WTC11 (cell line): ENCODE measurements at regions not wholly inside any gene's neighbourhood (a gene's known extent, or its start where the extent isn't known, plus 50 kb on each side); places are given as distances from the start of the nearest gene placed in this dataset.

Source experiments
- ATAC-seq: fragments of 200-7000 bp; cut with Tn5 transposase; 2 replicates; pipeline ENCODE4 v1.10.0; 2021; ENCODE audit warnings: mild to moderate bottlenecking, moderate library complexity
- CTCF ChIA-PET: fragments of 300-600 bp; sonication (Branson Sonifier 250); formaldehyde crosslinking; loops from one replicate; lab custom pipeline; 2021; ENCODE audit warnings: antibody characterized with exemption; lab: Charles Lee
- POLR2A ChIA-PET: fragments of 350-600 bp; sonication (Branson Sonifier 250); formaldehyde crosslinking; loops from one replicate; lab custom pipeline; 2021; ENCODE audit warnings: antibody characterized with exemption; lab: Charles Lee
- DNase-seq: peaks from one replicate; pipeline ENCODE4 v3.0.0; 2021; ENCODE audit warnings: low spot score
- H3K27ac Mint-ChIP-seq: 2 replicates; pipeline ENCODE4 v1.8.0; 2021; ENCODE audit warnings: mixed read lengths
- H3K27me3 Mint-ChIP-seq: 2 replicates; pipeline ENCODE4 v1.8.0; 2021; ENCODE audit warnings: low read depth, mild to moderate bottlenecking, moderate library complexity, mixed read lengths
- H3K36me3 Mint-ChIP-seq: 2 replicates; pipeline ENCODE4 v1.8.0; 2021; ENCODE audit warnings: mixed read lengths
- H3K4me1 Mint-ChIP-seq: 2 replicates; pipeline ENCODE4 v1.8.0; 2022; ENCODE audit warnings: mixed read lengths
- H3K4me3 Mint-ChIP-seq: 2 replicates; pipeline ENCODE4 v1.8.0; 2021; ENCODE audit warnings: mild to moderate bottlenecking, moderate library complexity, mixed read lengths
- H3K9me3 Mint-ChIP-seq: 2 replicates; pipeline ENCODE4 v1.8.0; 2021; ENCODE audit warnings: mixed read lengths
- ELF4 ChIP-seq: sonication (generic); formaldehyde crosslinking; IDR thresholded peaks from 2 replicates; pipeline ENCODE4 v1.8.1; 2022; ENCODE audit warnings: low read depth, mild to moderate bottlenecking, moderate library complexity, missing genetic modification reagents
- EMX1 ChIP-seq: fragments of 250-450 bp; sonication (Bioruptor Pico); IDR thresholded peaks from 2 replicates; pipeline ENCODE4 v1.8.0; 2021; ENCODE audit warnings: mild to moderate bottlenecking
- ERG ChIP-seq: fragments of 250-450 bp; sonication (Bioruptor Pico); IDR thresholded peaks from 2 replicates; pipeline ENCODE4 v1.8.0; 2021; ENCODE audit warnings: mild to moderate bottlenecking
- FOXK1 ChIP-seq: sonication (generic); formaldehyde crosslinking; IDR thresholded peaks from 2 replicates; pipeline ENCODE4 v1.8.0; 2022; ENCODE audit warnings: mild to moderate bottlenecking, moderate library complexity, missing genetic modification reagents
- GRHL2 ChIP-seq: fragments of 250-450 bp; sonication (Bioruptor Pico); IDR thresholded peaks from 2 replicates; pipeline ENCODE4 v1.8.0; 2022; ENCODE audit warnings: mild to moderate bottlenecking, moderate library complexity; ENCODE audit not compliant: insufficient replicate concordance, severe bottlenecking
- IRF2 ChIP-seq: sonication (generic); formaldehyde crosslinking; IDR thresholded peaks from 2 replicates; pipeline ENCODE4 v1.8.0; 2022; ENCODE audit warnings: low read depth, missing genetic modification reagents, borderline replicate concordance
- MYBL2 ChIP-seq: sonication (generic); formaldehyde crosslinking; IDR thresholded peaks from 2 replicates; pipeline ENCODE4 v1.8.1; 2023; ENCODE audit warnings: mild to moderate bottlenecking, moderate library complexity, missing genetic modification reagents
- NR1H2 ChIP-seq: sonication (generic); formaldehyde crosslinking; IDR thresholded peaks from 2 replicates; pipeline ENCODE4 v1.9.0; 2021; ENCODE audit warnings: mild to moderate bottlenecking, moderate library complexity, missing genetic modification reagents
- NR2C2 ChIP-seq: sonication (generic); formaldehyde crosslinking; IDR thresholded peaks from 2 replicates; pipeline ENCODE4 v1.8.0; 2022; ENCODE audit warnings: mild to moderate bottlenecking, missing genetic modification reagents
- OVOL2 ChIP-seq: fragments of 250-450 bp; sonication (Bioruptor Pico); IDR thresholded peaks from 2 replicates; pipeline ENCODE4 v1.9.0; 2021; ENCODE audit warnings: mild to moderate bottlenecking, borderline replicate concordance
- RORB ChIP-seq: fragments of 250-450 bp; sonication (Bioruptor Pico); IDR thresholded peaks from 2 replicates; pipeline ENCODE4 v1.9.0; 2021; ENCODE audit warnings: mild to moderate bottlenecking
- USF1 ChIP-seq: sonication (generic); formaldehyde crosslinking; IDR thresholded peaks from 2 replicates; pipeline ENCODE4 v1.8.0; 2022; ENCODE audit warnings: mild to moderate bottlenecking, missing genetic modification reagents
- ZNF671 ChIP-seq: fragments of 250-450 bp; sonication (Bioruptor Pico); IDR thresholded peaks from 2 replicates; pipeline ENCODE4 v1.8.0; 2021; ENCODE audit warnings: mild to moderate bottlenecking
- TF ChIP-seq, protein P1 (sequence below): sonication (generic); formaldehyde crosslinking; IDR thresholded peaks from 2 replicates; pipeline ENCODE4 v1.8.0; 2022; ENCODE audit warnings: mild to moderate bottlenecking, missing genetic modification reagents
- TF ChIP-seq, protein P2 (sequence below): fragments of 250-450 bp; sonication (Bioruptor Pico); IDR thresholded peaks from 2 replicates; pipeline ENCODE4 v1.9.0; 2021; ENCODE audit warnings: mild to moderate bottlenecking, borderline replicate concordance
- TF ChIP-seq, protein P3 (sequence below): fragments of 200-600 bp; IDR thresholded peaks from 2 replicates; pipeline ENCODE4 v1.8.0; 2022; ENCODE audit warnings: antibody characterized with exemption
- TF ChIP-seq, protein P4 (sequence below): sonication (generic); formaldehyde crosslinking; IDR thresholded peaks from 2 replicates; pipeline ENCODE4 v1.8.1; 2023; ENCODE audit warnings: mild to moderate bottlenecking, missing genetic modification reagents, moderate library complexity
- TF ChIP-seq, protein P5 (sequence below): sonication (generic); formaldehyde crosslinking; conservative IDR thresholded peaks from 2 replicates; pipeline ENCODE4 v1.8.1; 2022; ENCODE audit warnings: mild to moderate bottlenecking, missing genetic modification reagents

DNA sequence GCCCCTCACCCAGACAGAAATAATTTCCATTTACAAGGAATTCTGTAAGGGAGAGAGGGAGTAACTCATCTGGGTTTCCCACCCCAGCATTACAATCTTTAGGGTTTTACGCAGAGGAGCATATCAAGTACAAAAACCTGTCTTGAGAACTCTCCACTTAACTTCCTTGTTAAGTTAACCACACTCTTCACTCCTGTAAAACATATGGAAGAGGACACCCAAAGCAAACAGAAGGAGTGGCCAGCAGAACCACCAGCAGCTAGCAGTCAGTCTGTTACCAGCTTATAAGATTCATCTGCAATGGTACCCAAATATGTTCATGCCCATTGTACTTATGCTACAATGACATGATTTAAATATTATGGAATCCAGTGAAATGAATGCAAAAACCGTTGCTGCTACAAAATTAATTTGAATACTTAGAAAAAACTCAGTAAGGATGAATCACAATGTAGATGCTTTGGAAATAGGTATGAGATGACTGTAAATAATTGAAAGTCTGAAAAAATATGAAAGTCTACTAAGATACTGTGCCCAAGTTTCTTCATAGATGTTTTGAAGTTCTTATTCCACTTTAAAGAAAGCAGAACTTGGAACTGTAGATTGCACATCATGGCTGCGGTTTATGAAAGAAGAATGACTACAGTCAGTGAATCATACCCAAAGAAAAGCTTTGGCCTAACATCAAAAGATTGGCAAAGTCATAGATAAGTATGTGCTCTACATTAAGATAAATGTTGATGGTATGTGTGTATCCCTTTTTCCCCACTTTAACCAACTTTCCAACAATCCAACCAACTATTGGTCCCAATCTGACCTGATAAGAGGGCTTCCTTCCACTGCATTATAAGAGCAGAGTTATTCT lies 233.6 kb downstream of the ACTL7B start:
- TF ChIP-seq, protein P1, sequence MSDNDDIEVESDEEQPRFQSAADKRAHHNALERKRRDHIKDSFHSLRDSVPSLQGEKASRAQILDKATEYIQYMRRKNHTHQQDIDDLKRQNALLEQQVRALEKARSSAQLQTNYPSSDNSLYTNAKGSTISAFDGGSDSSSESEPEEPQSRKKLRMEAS (CRISPR knock-in tag) = no peak
- TF ChIP-seq NR1H2 (CRISPR knock-in tag) (no peak), ELF4 (CRISPR knock-in tag) (no peak), EMX1 (CRISPR knock-in tag) (no peak), MYBL2 (CRISPR knock-in tag) (no peak), FOXK1 (CRISPR knock-in tag) (no peak), RORB (CRISPR knock-in tag) (no peak), ZNF671 (CRISPR knock-in tag) (no peak)
- TF ChIP-seq, protein P2, sequence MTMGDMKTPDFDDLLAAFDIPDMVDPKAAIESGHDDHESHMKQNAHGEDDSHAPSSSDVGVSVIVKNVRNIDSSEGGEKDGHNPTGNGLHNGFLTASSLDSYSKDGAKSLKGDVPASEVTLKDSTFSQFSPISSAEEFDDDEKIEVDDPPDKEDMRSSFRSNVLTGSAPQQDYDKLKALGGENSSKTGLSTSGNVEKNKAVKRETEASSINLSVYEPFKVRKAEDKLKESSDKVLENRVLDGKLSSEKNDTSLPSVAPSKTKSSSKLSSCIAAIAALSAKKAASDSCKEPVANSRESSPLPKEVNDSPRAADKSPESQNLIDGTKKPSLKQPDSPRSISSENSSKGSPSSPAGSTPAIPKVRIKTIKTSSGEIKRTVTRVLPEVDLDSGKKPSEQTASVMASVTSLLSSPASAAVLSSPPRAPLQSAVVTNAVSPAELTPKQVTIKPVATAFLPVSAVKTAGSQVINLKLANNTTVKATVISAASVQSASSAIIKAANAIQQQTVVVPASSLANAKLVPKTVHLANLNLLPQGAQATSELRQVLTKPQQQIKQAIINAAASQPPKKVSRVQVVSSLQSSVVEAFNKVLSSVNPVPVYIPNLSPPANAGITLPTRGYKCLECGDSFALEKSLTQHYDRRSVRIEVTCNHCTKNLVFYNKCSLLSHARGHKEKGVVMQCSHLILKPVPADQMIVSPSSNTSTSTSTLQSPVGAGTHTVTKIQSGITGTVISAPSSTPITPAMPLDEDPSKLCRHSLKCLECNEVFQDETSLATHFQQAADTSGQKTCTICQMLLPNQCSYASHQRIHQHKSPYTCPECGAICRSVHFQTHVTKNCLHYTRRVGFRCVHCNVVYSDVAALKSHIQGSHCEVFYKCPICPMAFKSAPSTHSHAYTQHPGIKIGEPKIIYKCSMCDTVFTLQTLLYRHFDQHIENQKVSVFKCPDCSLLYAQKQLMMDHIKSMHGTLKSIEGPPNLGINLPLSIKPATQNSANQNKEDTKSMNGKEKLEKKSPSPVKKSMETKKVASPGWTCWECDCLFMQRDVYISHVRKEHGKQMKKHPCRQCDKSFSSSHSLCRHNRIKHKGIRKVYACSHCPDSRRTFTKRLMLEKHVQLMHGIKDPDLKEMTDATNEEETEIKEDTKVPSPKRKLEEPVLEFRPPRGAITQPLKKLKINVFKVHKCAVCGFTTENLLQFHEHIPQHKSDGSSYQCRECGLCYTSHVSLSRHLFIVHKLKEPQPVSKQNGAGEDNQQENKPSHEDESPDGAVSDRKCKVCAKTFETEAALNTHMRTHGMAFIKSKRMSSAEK (CRISPR knock-in tag) = no peak
- TF ChIP-seq, protein P3, sequence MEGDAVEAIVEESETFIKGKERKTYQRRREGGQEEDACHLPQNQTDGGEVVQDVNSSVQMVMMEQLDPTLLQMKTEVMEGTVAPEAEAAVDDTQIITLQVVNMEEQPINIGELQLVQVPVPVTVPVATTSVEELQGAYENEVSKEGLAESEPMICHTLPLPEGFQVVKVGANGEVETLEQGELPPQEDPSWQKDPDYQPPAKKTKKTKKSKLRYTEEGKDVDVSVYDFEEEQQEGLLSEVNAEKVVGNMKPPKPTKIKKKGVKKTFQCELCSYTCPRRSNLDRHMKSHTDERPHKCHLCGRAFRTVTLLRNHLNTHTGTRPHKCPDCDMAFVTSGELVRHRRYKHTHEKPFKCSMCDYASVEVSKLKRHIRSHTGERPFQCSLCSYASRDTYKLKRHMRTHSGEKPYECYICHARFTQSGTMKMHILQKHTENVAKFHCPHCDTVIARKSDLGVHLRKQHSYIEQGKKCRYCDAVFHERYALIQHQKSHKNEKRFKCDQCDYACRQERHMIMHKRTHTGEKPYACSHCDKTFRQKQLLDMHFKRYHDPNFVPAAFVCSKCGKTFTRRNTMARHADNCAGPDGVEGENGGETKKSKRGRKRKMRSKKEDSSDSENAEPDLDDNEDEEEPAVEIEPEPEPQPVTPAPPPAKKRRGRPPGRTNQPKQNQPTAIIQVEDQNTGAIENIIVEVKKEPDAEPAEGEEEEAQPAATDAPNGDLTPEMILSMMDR = no peak
- ChIA-PET CTCF (no interaction called here), POLR2A (no interaction called here)
- Mint-ChIP-seq H3K27me3 (no peaks in the 10 kb centered on the region; the same call in 1 of the 2 replicates), H3K4me1 (no peaks in the 10 kb centered on the region), H3K9me3 (no peaks in the 10 kb centered on the region; the same call in 1 of the 2 replicates), H3K36me3 (no peaks in the 10 kb centered on the region), H3K27ac (no peak overlapping the region), H3K4me3 (no peak overlapping the region)
- ATAC-seq = no peak
- DNase-seq = no peak

DNA sequence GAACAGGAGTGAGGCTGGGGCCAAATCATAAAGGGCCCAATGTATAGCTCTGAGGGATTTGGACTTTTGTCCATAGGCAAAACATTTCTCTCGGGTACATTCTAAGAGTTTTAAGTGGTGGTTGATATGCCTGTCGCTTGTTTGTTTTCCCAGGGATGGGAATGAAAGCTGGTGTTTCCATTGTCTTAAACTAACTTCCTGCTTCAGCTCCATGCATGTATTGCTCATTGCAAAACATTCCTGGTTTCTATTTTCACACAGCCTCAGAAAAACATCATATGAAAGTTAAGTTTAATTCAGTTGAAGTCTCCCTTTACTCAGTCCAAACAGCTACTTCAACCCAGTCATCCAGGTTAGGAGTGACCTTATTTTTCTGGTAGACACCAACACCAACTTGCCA lies 235.0 kb downstream of the ACTL7B start:
- no peak overlapping the region for H3K27ac Mint-ChIP-seq
- no peak for DNase-seq
- CTCF ChIA-PET = no interaction called here
- no peak for ATAC-seq
- H3K4me1 Mint-ChIP-seq = no peaks in the 10 kb centered on the region
- no peak overlapping the region for H3K4me3 Mint-ChIP-seq
- H3K36me3 Mint-ChIP-seq = no peaks in the 10 kb centered on the region
- POLR2A ChIA-PET = no interaction called here
- no peaks in the 10 kb centered on the region; the same call in 1 of the 2 replicates for H3K9me3 Mint-ChIP-seq
- H3K27me3 Mint-ChIP-seq = no peaks in the 10 kb centered on the region
- no peak for TF ChIP-seq ELF4 (CRISPR knock-in tag)
- no peak for TF ChIP-seq GRHL2 (CRISPR knock-in tag)
- no peak for TF ChIP-seq OVOL2 (CRISPR knock-in tag)
- TF ChIP-seq ERG (CRISPR knock-in tag) = no peak
- no peak for TF ChIP-seq IRF2 (CRISPR knock-in tag)
- TF ChIP-seq, protein P2 (CRISPR knock-in tag) = no peak
- TF ChIP-seq USF1 (CRISPR knock-in tag) = no peak
- TF ChIP-seq, protein P4, sequence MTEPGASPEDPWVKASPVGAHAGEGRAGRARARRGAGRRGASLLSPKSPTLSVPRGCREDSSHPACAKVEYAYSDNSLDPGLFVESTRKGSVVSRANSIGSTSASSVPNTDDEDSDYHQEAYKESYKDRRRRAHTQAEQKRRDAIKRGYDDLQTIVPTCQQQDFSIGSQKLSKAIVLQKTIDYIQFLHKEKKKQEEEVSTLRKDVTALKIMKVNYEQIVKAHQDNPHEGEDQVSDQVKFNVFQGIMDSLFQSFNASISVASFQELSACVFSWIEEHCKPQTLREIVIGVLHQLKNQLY = no peak
- TF ChIP-seq NR2C2 (CRISPR knock-in tag) = no peak
- TF ChIP-seq, protein P5, sequence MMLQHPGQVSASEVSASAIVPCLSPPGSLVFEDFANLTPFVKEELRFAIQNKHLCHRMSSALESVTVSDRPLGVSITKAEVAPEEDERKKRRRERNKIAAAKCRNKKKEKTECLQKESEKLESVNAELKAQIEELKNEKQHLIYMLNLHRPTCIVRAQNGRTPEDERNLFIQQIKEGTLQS (CRISPR knock-in tag) = no peak
